Pancreas (tissue), 10 donors: ENCODE measurements at regions not wholly inside any gene's neighbourhood (a gene's known extent, or its start where the extent isn't known, plus 50 kb on each side); places are given as distances from the start of the nearest gene placed in this dataset.

Experiments used
- ATAC-seq, 4 donors: fragments of 200-7000 bp; cut with Tn5 transposase; one replicate each; pipeline versions ENCODE4 v1.8.0 to v1.9.1; 2020; ENCODE audit warnings: mild to moderate bottlenecking in 4 of 4, moderate library complexity in 4 of 4
- DNase-seq, 6 donors: peaks; one replicate each; pipeline ENCODE4 v3.0.0-alpha.2; 2020
- FAIRE-seq: peaks from 2 replicates; lab custom pipeline; 2012; peaks lifted over from hg19 to GRCh38; lab: Jason Lieb, UNC
- H3K27ac ChIP-seq, 4 donors: fragments of 200-600 bp; sonication (generic); 1 replicate in 3 of 4; 2 replicates in 1 of 4; pipeline versions ENCODE4 v1.5.0 to v1.8.0; 2020
- H3K27me3 ChIP-seq, 4 donors: fragments of 200-600 bp; one replicate each; pipeline ENCODE4 v1.8.0; 2021
- H3K36me3 ChIP-seq, 3 donors: fragments of 200-600 bp; sonication (generic) in 1 of 3; one replicate each; pipeline versions ENCODE4 v1.5.0 to v1.8.0; 2020 to 2021
- H3K4me1 ChIP-seq, 3 donors: fragments of 200-600 bp; one replicate each; pipeline ENCODE4 v1.8.0; 2021
- H3K4me3 ChIP-seq, 4 donors: fragments of 200-600 bp; sonication (generic) in 2 of 4; one replicate each; pipeline versions ENCODE4 v1.5.0 to v1.8.0; 2020 to 2021
- H3K9me3 ChIP-seq, 4 donors: fragments of 200-600 bp; one replicate each; pipeline ENCODE4 v1.8.0; 2021
- CTCF ChIP-seq, 4 donors: fragments of 200-600 bp; sonication (generic) in 3 of 4; IDR thresholded peaks; one replicate each; pipeline versions ENCODE4 v1.5.0 to v1.8.0; 2021; ENCODE audit warnings: antibody characterized with exemption in 4 of 4
- WGBS, 2 donors: extraction: QIAGEN DNeasy Blood & Tissue Kit; methylation state at CpG; one replicate each; pipeline ENCODE4 v1.1.7; 2013; 5-methylcytosine and 5-hydroxymethylcytosine counted together
- intact Hi-C, 3 donors: fragments of 100-400 bp; cut with DNase I; formaldehyde crosslinking; loops; one replicate each; pipeline versions ENCODE4 v1.11.1 to v1.14.2; 2022
- donor health status: healthy with polysubstance abuse.
- donor health status: DM: no; HTN: no; CAD: no; lungs with moderate emphysema.
- donor health status: DM: no; HTN: no; CAD: no.
- donor health status: control.
- donor health status: control.
- donor health status: Bipolar disorder and iron deficiency.
- donor health status: DM: yes; HTN: yes; CAD: no.
- donor health status: DM: no; HTN: no; CAD: no.
- donor health status: DM: no; HTN: no; CAD: no.
- donor health status: DM: yes; HTN: yes; CAD: no.

- Histone ChIP-seq H3K27me3 (no peaks in the 10 kb centered on the region), H3K4me3 (no peak overlapping the region), H3K9me3 (no peaks in the 10 kb centered on the region), H3K4me1 (no peaks in the 10 kb centered on the region), H3K27ac (no peak overlapping the region), H3K36me3 (no peaks in the 10 kb centered on the region)
- ATAC-seq: no peak
- intact Hi-C loops: no loop called here
- peak in 1 of 6 donors; percentile 6 for DNase-seq
- WGBS, 2 donors: 67 to 80% methylated on average over 4 of the region's 4 CpGs
- no peak for FAIRE-seq
- TF ChIP-seq CTCF (IDR thresholded peaks at IDR 0.05): no peak
Measured at GRCh38 chrX:69258893-69259292, 93.6 kb upstream of the PJA1 start.

DNA sequence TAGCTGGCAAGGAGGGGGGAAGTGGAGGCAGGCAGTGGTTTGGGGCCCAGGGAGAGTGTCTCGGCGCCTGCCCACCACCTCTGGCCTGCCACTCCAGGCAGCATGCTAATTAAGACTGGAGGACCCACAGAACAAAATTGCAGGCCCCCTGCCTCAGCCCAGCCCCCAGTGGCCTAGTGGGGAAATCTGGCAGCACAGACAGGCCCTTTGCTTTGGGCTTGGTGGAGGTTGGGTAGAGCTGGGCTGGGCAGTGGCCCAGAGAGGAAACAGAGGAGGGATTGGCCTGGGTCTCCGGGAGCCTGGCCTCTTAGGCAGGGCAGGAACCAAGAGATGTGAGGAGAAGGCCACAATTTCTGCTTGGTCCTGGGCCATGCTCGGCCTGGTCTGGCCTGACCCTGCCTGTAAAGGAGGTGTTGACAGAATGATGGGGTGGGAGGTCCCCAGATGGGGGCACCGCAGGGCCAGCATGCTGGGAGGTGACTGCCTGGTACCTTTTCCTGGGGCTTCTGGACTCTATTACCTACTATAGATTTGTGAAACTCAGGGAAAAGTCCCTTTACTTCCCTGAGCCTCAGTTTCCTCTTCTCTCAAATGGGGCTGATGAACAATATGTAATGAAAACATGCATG, 92.4 kb upstream of the PJA1 start:
- FAIRE-seq: no peak
- Histone ChIP-seq H3K4me3 (no peak overlapping the region), H3K27me3 (no peaks in the 10 kb centered on the region), H3K9me3 (no peaks in the 10 kb centered on the region), H3K36me3 (no peaks in the 10 kb centered on the region), H3K4me1 (no peaks in the 10 kb centered on the region), H3K27ac (no peak overlapping the region)
- 71 to 88% methylated on average over 5 of the region's 5 CpGs for WGBS, 2 donors
- peak in 1 of 6 donors; percentile 43 for DNase-seq
- intact Hi-C loops: no loop called here
- TF ChIP-seq CTCF (IDR thresholded peaks at IDR 0.05): no peak
- ATAC-seq: no peak

GRCh38 chrX:69256291-69256565, 91.0 kb upstream of the PJA1 start:
- Histone ChIP-seq H3K36me3 (no peaks in the 10 kb centered on the region), H3K9me3 (no peaks in the 10 kb centered on the region), H3K27ac (no peak overlapping the region), H3K27me3 (no peaks in the 10 kb centered on the region), H3K4me1 (no peaks in the 10 kb centered on the region), H3K4me3 (no peak overlapping the region)
- DNase-seq (no peak), FAIRE-seq (no peak), ATAC-seq (no peak)
- intact Hi-C loops: no loop called here
- TF ChIP-seq CTCF (IDR thresholded peaks at IDR 0.05): no peak

DNA sequence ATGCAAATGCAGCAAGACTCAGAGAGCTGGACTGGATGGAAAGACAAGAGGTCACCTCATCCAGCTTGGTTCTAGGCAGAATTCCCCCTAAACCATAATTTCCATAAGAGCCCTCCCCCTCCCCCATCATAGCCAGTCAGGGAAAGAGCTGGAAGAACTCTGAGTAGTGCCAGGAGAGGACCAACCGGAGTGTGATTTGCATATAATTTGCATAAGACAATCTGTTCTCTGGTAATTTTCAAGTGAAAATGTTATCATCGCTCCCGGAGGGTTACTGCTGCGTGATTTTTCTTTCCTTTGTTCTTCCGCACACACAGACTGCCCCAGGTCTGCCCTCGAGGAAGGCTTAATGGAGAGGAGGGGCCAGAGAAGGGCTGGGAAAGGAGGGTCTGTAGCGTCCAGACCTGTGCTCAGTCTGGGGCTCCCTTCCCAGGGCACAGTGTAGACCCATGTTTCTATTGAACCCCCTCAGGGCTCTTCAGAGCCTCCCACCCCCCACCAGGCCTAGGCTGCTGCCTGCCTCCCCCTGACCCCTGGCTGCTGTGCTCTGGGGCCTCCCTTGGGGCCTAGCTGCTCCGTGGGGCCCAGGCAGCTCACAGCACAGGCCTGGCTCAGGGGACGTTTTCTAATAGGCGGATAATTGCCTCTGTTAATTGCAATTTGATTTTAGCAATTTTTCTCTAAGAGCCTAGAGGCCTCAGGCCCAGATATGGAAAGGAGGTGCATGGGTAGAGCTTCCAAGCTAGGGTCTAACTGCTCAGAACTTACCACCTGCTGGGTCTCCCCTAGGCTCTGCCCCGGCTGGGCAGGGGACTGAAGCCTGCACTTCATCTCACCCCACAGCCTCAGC, 90.4 kb upstream of the PJA1 start:
- no peak for ATAC-seq
- no peak for FAIRE-seq
- Histone ChIP-seq H3K4me3 (no peak overlapping the region), H3K27me3 (no peaks in the 10 kb centered on the region), H3K27ac (no peak overlapping the region), H3K4me1 (no peaks in the 10 kb centered on the region), H3K36me3 (no peaks in the 10 kb centered on the region), H3K9me3 (no peaks in the 10 kb centered on the region)
- 81 to 83% methylated on average over 11 of the region's 11 CpGs for WGBS, 2 donors
- DNase-seq: peak in 1 of 6 donors; percentile 20
- intact Hi-C loops: no loop called here
- TF ChIP-seq CTCF (IDR thresholded peaks at IDR 0.05): no peak

DNA sequence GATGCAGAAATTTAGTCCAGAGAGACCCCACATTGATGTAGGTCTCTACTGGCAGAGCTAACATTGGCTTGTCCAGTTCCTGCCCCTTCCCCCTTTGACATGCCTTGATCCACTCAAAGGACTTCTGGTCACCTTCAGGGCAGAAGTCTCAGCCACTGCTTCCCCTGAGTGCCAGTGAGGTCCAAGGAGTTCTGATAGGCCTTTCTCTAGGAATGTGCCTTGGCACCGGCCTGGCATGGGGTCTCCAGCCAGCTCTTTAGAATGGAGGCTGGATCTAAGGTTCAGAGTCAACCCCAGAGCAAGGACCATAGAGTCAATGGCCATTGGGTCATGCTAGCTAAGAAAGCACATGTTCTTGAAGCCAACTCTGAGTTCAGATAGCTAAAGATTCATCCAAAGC, 88.6 kb upstream of the PJA1 start:
- Histone ChIP-seq H3K4me3 (no peak overlapping the region), H3K27ac (no peak overlapping the region), H3K4me1 (no peaks in the 10 kb centered on the region), H3K9me3 (no peaks in the 10 kb centered on the region), H3K36me3 (no peaks in the 10 kb centered on the region), H3K27me3 (no peaks in the 10 kb centered on the region)
- no peak for DNase-seq
- no peak for FAIRE-seq
- 76 to 94% methylated on average over 1 of the region's 1 CpG for WGBS, 2 donors
- TF ChIP-seq CTCF (IDR thresholded peaks at IDR 0.05): no peak
- no peak for ATAC-seq
- intact Hi-C loops: no loop called here
